HEK293T (cell line): ENCODE measurements at regions not wholly inside any gene's neighbourhood (a gene's known extent, or its start where the extent isn't known, plus 50 kb on each side); places are given as distances from the start of the nearest gene placed in this dataset.

Experiments used
- ELF4 ChIP-seq: fragments of 450-650 bp; IDR thresholded peaks from 2 replicates; pipeline ENCODE4 v1.6.1; 2017; ENCODE audit warnings: antibody characterized with exemption
- FOXK2 ChIP-seq: fragments of 450-650 bp; IDR thresholded peaks from 2 replicates; pipeline ENCODE4 v1.6.1; 2016; ENCODE audit warnings: mild to moderate bottlenecking
- TARDBP ChIP-seq: fragments of 450-650 bp; IDR thresholded peaks from 2 replicates; pipeline ENCODE4 v1.6.1; 2016

- TF ChIP-seq FOXK2 (no peak), TARDBP (no peak), ELF4 (no peak)
These were observed 74.8 kb upstream of the COL5A2 start for GRCh38 chr2:189254268-189254883.
